Stomach smooth muscle (tissue), 2 donors: ENCODE measurements at regions not wholly inside any gene's neighbourhood (a gene's known extent, or its start where the extent isn't known, plus 50 kb on each side); places are given as distances from the start of the nearest gene placed in this dataset.
A peak's percentile ranks its signal among the peaks of the same experiment; 100 is the strongest.
"Not testable (repeated sequence)": the region's sequence is repeated elsewhere in the genome, so short reads cannot be mapped to it uniquely, and the experiment has no call there.

Experiments used
- H3K27ac ChIP-seq: one replicate; pipeline ENCODE4 v1.7.0; 2013; ENCODE audit warnings: mild to moderate bottlenecking, low read length, inconsistent platforms
- H3K27me3 ChIP-seq, 2 donors: one replicate each; pipeline ENCODE4 v1.7.0; 2013; ENCODE audit warnings: low read length in 2 of 2; ENCODE audit not compliant: insufficient read depth in 2 of 2, control insufficient read depth in 1 of 2
- H3K36me3 ChIP-seq, 2 donors: one replicate each; pipeline ENCODE4 v1.7.0; 2013; ENCODE audit warnings: low read length in 2 of 2; ENCODE audit not compliant: control insufficient read depth in 2 of 2, insufficient read depth in 2 of 2
- H3K4me1 ChIP-seq: one replicate; pipeline ENCODE4 v1.7.0; 2013; ENCODE audit warnings: low read length; ENCODE audit not compliant: control insufficient read depth, insufficient read depth
- H3K4me3 ChIP-seq, 2 donors: one replicate each; pipeline ENCODE4 v1.7.0; 2013; ENCODE audit warnings: low read length in 2 of 2
- H3K9ac ChIP-seq, 2 donors: one replicate each; pipeline ENCODE4 v1.7.0; 2013; ENCODE audit warnings: low read length in 2 of 2, mild to moderate bottlenecking in 1 of 2
- H3K9me3 ChIP-seq, 2 donors: one replicate each; pipeline ENCODE4 v1.7.0; 2013; ENCODE audit warnings: low read length in 2 of 2; ENCODE audit not compliant: control insufficient read depth in 2 of 2
- donor health status: healthy.
- donor health status: Pancreatic carcinoma.

- not testable (repeated sequence) for H3K36me3 ChIP-seq, H3K4me3 ChIP-seq, H3K4me1 ChIP-seq, H3K27ac ChIP-seq, H3K9me3 ChIP-seq, H3K9ac ChIP-seq, H3K27me3 ChIP-seq
Measured at GRCh38 chr17:27365329-27365945, 71.5 kb downstream of the WSB1 start.

- no peak overlapping the region for H3K4me3 ChIP-seq
- no peaks in the 10 kb centered on the region for H3K9me3 ChIP-seq
- no peaks in the 10 kb centered on the region for H3K36me3 ChIP-seq
- no peak overlapping the region for H3K9ac ChIP-seq
- no peaks in the 10 kb centered on the region for H3K27me3 ChIP-seq
- H3K4me1 ChIP-seq: peaks cover 7% of the 10 kb centered on the region
- H3K27ac ChIP-seq: peak overlapping the region; percentile 71
Measured at GRCh38 chr17:27366437-27366836, 72.5 kb downstream of the WSB1 start.

GRCh38 chr17:27367121-27367981, 73.4 kb downstream of the WSB1 start:
- H3K9ac ChIP-seq: peak overlapping the region in 1 of 2 donors; percentile 55
- H3K36me3 ChIP-seq: no peaks in the 10 kb centered on the region
- H3K4me1 ChIP-seq: peaks cover 7% of the 10 kb centered on the region
- H3K27me3 ChIP-seq: no peaks in the 10 kb centered on the region
- H3K27ac ChIP-seq: peak overlapping the region; percentile 71
- no peaks in the 10 kb centered on the region for H3K9me3 ChIP-seq
- no peak overlapping the region for H3K4me3 ChIP-seq

GRCh38 chr17:27368151-27368795, 74.4 kb downstream of the WSB1 start:
- Histone ChIP-seq H3K4me3 (no peak overlapping the region), H3K4me1 (peaks cover 7% of the 10 kb centered on the region), H3K9ac (no peak overlapping the region), H3K27me3 (no peaks in the 10 kb centered on the region), H3K36me3 (no peaks in the 10 kb centered on the region), H3K27ac (peak overlapping the region; percentile 71), H3K9me3 (no peaks in the 10 kb centered on the region)

- Histone ChIP-seq H3K9me3 (no peaks in the 10 kb centered on the region), H3K4me1 (peaks cover 6% of the 10 kb centered on the region), H3K36me3 (no peaks in the 10 kb centered on the region), H3K9ac (no peak overlapping the region), H3K4me3 (no peak overlapping the region), H3K27ac (no peak overlapping the region), H3K27me3 (no peaks in the 10 kb centered on the region)
Measured at GRCh38 chr17:27368980-27369379, 75.1 kb downstream of the WSB1 start.

GRCh38 chr17:27370776-27371175, 76.9 kb downstream of the WSB1 start:
- no peaks in the 10 kb centered on the region for H3K27me3 ChIP-seq
- no peaks in the 10 kb centered on the region for H3K9me3 ChIP-seq
- H3K36me3 ChIP-seq: no peaks in the 10 kb centered on the region
- H3K27ac ChIP-seq: no peak overlapping the region
- H3K4me3 ChIP-seq: no peak overlapping the region
- H3K4me1 ChIP-seq: peaks cover 2% of the 10 kb centered on the region
- no peak overlapping the region for H3K9ac ChIP-seq

GRCh38 chr17:27373695-27374094, 79.8 kb downstream of the WSB1 start:
- H3K27ac ChIP-seq, H3K4me3 ChIP-seq, H3K9ac ChIP-seq, H3K36me3 ChIP-seq, H3K9me3 ChIP-seq, H3K27me3 ChIP-seq, H3K4me1 ChIP-seq: not testable (repeated sequence)

- H3K36me3 ChIP-seq: no peaks in the 10 kb centered on the region
- peaks cover 25% of the 10 kb centered on the region for H3K4me1 ChIP-seq
- H3K27me3 ChIP-seq: no peaks in the 10 kb centered on the region
- no peak overlapping the region for H3K4me3 ChIP-seq
- H3K9me3 ChIP-seq: no peaks in the 10 kb centered on the region
- H3K9ac ChIP-seq: no peak overlapping the region
- H3K27ac ChIP-seq: no peak overlapping the region
Measured at GRCh38 chr17:27376637-27377547, 79.4 kb upstream of the KSR1 start.

- Histone ChIP-seq H3K27me3 (no peaks in the 10 kb centered on the region), H3K4me3 (peak overlapping the region; percentile 9), H3K9ac (peak overlapping the region in 1 of 2 donors; percentile 8), H3K4me1 (peaks cover 25% of the 10 kb centered on the region), H3K9me3 (no peaks in the 10 kb centered on the region), H3K36me3 (no peaks in the 10 kb centered on the region), H3K27ac (peak overlapping the region; percentile 80)
Measured at GRCh38 chr17:27378482-27379175, 77.6 kb upstream of the KSR1 start.
